ENCODE measurements at regions not wholly inside any gene's neighbourhood (a gene's known extent, or its start where the extent isn't known, plus 50 kb on each side); places are given as distances from the start of the nearest gene placed in this dataset.

GRCh38 chr16:80279656-80280055 lies 261.1 kb upstream of the DYNLRB2 start:
- TF ChIP-seq, protein P1, sequence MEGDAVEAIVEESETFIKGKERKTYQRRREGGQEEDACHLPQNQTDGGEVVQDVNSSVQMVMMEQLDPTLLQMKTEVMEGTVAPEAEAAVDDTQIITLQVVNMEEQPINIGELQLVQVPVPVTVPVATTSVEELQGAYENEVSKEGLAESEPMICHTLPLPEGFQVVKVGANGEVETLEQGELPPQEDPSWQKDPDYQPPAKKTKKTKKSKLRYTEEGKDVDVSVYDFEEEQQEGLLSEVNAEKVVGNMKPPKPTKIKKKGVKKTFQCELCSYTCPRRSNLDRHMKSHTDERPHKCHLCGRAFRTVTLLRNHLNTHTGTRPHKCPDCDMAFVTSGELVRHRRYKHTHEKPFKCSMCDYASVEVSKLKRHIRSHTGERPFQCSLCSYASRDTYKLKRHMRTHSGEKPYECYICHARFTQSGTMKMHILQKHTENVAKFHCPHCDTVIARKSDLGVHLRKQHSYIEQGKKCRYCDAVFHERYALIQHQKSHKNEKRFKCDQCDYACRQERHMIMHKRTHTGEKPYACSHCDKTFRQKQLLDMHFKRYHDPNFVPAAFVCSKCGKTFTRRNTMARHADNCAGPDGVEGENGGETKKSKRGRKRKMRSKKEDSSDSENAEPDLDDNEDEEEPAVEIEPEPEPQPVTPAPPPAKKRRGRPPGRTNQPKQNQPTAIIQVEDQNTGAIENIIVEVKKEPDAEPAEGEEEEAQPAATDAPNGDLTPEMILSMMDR (IDR thresholded peaks at IDR 0.05; ENCODE audit: low read depth, low read length, missing control alignments) = no peak
- no peak for DNase-seq (ENCODE audit: extremely low read depth, low read depth)
- H3K4me3 ChIP-seq (replicated peaks; ENCODE audit: low read depth, low read length) = no peak overlapping the region

- TF ChIP-seq, protein P1 (IDR thresholded peaks at IDR 0.05; ENCODE audit: low read depth, low read length, missing control alignments) = no peak
- no peak overlapping the region for H3K4me3 ChIP-seq (replicated peaks; ENCODE audit: low read depth, low read length)
- no peak for DNase-seq (ENCODE audit: extremely low read depth, low read depth)
Observed at GRCh38 chr16:80277182-80277581, 263.6 kb upstream of the DYNLRB2 start.

DNA sequence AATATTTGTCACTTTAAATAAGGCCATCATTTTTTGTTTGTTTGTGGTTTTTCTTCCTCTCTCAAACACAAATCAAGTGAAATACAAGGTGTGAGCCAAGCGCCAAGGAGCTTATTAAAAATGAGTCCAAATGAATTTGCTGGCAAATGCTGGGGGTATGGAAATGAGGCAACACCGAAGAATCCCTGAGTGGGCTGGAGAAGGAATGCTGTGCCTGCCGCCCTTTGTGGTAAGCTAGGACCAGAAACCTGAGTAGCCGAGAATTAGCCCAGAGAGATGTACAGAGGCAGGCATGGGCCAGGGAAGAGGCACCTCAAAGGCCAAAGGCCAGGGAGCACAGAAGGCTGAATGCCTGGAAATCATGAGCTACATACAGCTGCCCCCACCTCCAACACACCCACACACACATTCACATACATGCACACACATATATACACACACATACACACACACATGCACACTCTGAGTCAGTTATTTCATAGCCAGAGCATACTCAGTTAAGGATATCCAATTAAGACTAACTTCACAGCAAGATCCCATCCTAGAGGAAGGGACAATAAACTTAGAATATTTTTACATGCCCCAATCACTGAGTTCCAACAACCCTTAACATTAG lies 266.1 kb upstream of the DYNLRB2 start:
- TF ChIP-seq, protein P1 (IDR thresholded peaks at IDR 0.05; ENCODE audit: low read depth, low read length, missing control alignments) = no peak
- DNase-seq (ENCODE audit: extremely low read depth, low read depth) = no peak
- no peak overlapping the region for H3K4me3 ChIP-seq (replicated peaks; ENCODE audit: low read depth, low read length)

DNA sequence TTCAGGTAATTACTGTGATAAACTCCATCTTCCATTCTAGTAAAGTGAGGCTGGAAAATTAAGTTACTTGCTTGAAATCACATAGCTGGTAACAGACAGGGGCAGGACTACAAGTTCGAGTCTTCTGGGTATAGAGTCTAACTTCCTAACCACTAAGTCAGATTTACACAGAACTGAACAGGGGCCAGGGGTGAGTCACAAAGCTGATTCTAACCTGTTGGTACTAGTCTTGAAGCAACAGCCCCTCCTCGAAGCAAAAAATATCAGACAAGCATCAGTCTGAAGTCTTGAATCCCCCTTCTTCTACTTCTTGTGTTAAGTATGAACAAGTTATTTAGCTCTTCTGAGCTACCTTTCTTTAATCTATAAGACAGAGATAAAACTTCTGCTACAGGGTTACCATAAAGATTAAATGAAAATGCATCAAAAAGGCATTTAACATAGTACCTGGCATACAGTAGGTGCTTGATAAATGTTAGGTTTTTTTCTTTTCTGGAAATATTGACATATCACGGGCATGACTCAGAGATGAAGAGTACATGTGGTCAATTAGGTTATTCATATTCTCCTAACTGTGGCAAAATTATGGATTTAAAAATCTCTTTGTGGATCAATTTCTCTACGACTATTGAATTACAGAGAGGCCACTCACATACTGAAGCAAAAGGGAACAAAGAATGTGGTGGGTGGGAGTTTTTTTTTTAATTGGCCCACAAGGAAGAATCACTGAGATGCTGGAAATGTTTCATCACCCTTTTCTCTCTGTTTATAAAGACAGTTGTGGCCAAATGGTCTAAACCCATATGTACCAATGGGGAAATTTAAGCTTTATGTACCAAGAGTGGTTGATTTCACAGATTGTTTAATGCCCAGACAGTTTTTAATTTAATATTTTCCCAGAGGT lies 266.9 kb upstream of the DYNLRB2 start:
- no peak for DNase-seq (ENCODE audit: extremely low read depth, low read depth)
- TF ChIP-seq, protein P1 (IDR thresholded peaks at IDR 0.05; ENCODE audit: low read depth, low read length, missing control alignments) = no peak
- H3K4me3 ChIP-seq (replicated peaks; ENCODE audit: low read depth, low read length) = no peak overlapping the region

DNA sequence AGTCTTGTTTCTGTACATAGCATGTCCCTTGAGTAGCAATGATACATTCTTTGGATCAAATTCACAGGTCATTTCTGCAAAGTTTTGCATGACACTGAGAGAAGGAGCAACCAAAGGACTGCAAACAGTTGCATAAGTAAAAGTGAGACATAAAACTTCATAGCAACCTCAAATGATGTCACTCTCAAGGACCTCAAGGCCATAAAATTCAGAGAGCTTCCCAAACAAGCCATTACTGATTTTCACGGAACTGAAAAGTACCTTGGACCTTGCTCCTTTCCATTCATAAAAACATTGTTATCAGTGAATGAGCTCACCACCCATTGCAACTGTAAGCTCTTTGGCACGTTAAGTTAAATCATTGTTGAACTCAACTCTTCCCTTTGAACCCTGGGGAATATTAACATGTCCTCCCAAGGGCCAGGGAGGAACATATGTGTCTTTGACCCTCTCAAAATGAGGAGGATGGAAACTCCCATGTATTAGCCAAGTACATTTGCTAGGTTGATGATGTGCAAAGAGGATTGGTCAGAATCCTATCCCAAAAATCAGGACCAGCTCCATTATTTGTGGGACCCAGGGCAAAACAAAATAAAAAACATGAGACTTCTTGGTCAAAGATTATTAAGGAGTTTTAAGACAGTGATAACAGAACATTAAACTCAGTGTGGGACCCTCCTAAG lies 275.0 kb upstream of the DYNLRB2 start:
- no peak for DNase-seq (ENCODE audit: extremely low read depth, low read depth)

More for the DNA sequence above, 275.0 kb upstream of the DYNLRB2 start:
- TF ChIP-seq, protein P1 (IDR thresholded peaks at IDR 0.05; ENCODE audit: low read depth, low read length, missing control alignments) = no peak
- no peak overlapping the region for H3K4me3 ChIP-seq (replicated peaks; ENCODE audit: low read depth, low read length)
